ENCODE measurements at regions not wholly inside any gene's neighbourhood (a gene's known extent, or its start where the extent isn't known, plus 50 kb on each side); places are given as distances from the start of the nearest gene placed in this dataset.

GRCh38 chr10:2920168-2920567 is 147.2 kb upstream of the PFKP start:
- TF ChIP-seq CTCF (IDR thresholded peaks at IDR 0.05; ENCODE audit: low read depth, low read length): no peak

GRCh38 chr10:2919016-2919415 is 148.3 kb upstream of the PFKP start:
- TF ChIP-seq CTCF (IDR thresholded peaks at IDR 0.05; ENCODE audit: low read depth, low read length): no peak
- no peak overlapping the region for H3K4me3 ChIP-seq (ENCODE audit: low read depth, low read length)

More at GRCh38 chr10:2920168-2920567, 147.2 kb upstream of the PFKP start:
- no peak overlapping the region for H3K4me3 ChIP-seq (ENCODE audit: low read depth, low read length)

GRCh38 chr10:2918489-2918888 is 148.9 kb upstream of the PFKP start:
- no peak overlapping the region for H3K4me3 ChIP-seq (ENCODE audit: low read depth, low read length)
- TF ChIP-seq CTCF (IDR thresholded peaks at IDR 0.05; ENCODE audit: low read depth, low read length): no peak

GRCh38 chr10:2917926-2918325 is 149.4 kb upstream of the PFKP start:
- no peak overlapping the region for H3K4me3 ChIP-seq (ENCODE audit: low read depth, low read length)
- no peak for TF ChIP-seq CTCF (IDR thresholded peaks at IDR 0.05; ENCODE audit: low read depth, low read length)

GRCh38 chr10:2915412-2915811 is 151.9 kb upstream of the PFKP start:
- no peak overlapping the region for H3K4me3 ChIP-seq (ENCODE audit: low read depth, low read length)
- TF ChIP-seq CTCF (IDR thresholded peaks at IDR 0.05; ENCODE audit: low read depth, low read length): no peak

GRCh38 chr10:2914741-2915140 is 152.6 kb upstream of the PFKP start:
- H3K4me3 ChIP-seq (ENCODE audit: low read depth, low read length): no peak overlapping the region
- no peak for TF ChIP-seq CTCF (IDR thresholded peaks at IDR 0.05; ENCODE audit: low read depth, low read length)

- TF ChIP-seq CTCF (IDR thresholded peaks at IDR 0.05; ENCODE audit: low read depth, low read length): no peak
- H3K4me3 ChIP-seq (ENCODE audit: low read depth, low read length): no peak overlapping the region
Observed at GRCh38 chr10:2913474-2913873, 153.9 kb upstream of the PFKP start.

All from WI38 (cell line).